BLaER1 (cell line): ENCODE measurements at regions not wholly inside any gene's neighbourhood (a gene's known extent, or its start where the extent isn't known, plus 50 kb on each side); places are given as distances from the start of the nearest gene placed in this dataset.
A peak's percentile ranks its signal among the peaks of the same experiment; 100 is the strongest.

Experiments
- H3K27ac ChIP-seq: shearing (Covaris generic); formaldehyde crosslinking; 2 replicates; pipeline ENCODE4 v1.8.1; 2022
- H3K27me3 ChIP-seq: shearing (Covaris generic); formaldehyde crosslinking; 2 replicates; pipeline ENCODE4 v1.8.1; 2022
- H3K36me3 ChIP-seq: shearing (Covaris generic); formaldehyde crosslinking; 2 replicates; pipeline ENCODE4 v1.8.1; 2022
- H3K4me1 ChIP-seq: shearing (Covaris generic); formaldehyde crosslinking; 2 replicates; pipeline ENCODE4 v1.8.1; 2022
- H3K4me2 ChIP-seq: shearing (Covaris generic); formaldehyde crosslinking; 2 replicates; pipeline ENCODE4 v1.8.1; 2022
- H3K4me3 ChIP-seq: shearing (Covaris generic); formaldehyde crosslinking; 2 replicates; pipeline ENCODE4 v1.8.1; 2022
- H3K9ac ChIP-seq: shearing (Covaris generic); formaldehyde crosslinking; 2 replicates; pipeline ENCODE4 v1.8.1; 2022
- H3K9me3 ChIP-seq: shearing (Covaris generic); formaldehyde crosslinking; 2 replicates; pipeline ENCODE4 v1.8.1; 2022
- H4K20me1 ChIP-seq: shearing (Covaris generic); formaldehyde crosslinking; 2 replicates; pipeline ENCODE4 v1.8.1; 2022
- Cebpa-rat ChIP-seq: shearing (Covaris generic); IDR thresholded peaks from 2 replicates; pipeline ENCODE4 v1.8.1; 2022

DNA sequence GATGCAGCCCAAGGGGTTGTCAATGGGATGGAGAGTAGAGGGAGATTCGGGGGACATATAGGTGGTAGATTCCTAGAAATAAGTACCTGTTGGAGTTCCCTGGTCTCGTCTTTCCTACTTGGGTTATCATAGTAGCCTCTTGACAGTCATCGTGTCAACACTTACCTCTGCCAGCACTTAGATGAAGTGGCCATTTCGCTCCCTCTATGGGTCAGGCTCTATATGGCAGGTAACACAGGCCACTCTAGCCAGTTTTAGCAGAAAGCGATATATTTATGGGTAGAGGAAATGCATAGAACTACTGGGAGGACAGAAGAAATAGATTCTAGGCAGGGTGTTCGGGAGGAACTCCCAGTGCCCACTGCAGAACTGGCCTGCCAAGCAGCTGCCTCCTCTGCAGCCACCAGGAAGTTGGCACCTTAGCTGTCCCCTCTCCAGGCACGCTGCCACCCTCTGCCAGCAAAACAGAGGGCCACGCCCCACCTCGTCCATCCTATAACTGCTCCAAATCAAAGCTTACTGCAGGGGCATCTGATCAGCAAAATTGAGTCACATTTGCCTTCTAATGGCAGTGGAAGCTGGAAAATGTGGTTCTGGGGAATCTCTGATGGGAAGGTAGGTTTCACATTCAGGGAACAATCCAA, 181.3 kb downstream of the INSIG2 start:
- no peaks in the 10 kb centered on the region for H3K36me3 ChIP-seq
- H3K27me3 ChIP-seq: no peaks in the 10 kb centered on the region
- no peak overlapping the region for H3K27ac ChIP-seq
- H3K4me2 ChIP-seq: no peak overlapping the region
- H3K9me3 ChIP-seq: no peaks in the 10 kb centered on the region
- H4K20me1 ChIP-seq: no peaks in the 10 kb centered on the region
- H3K4me3 ChIP-seq: no peak overlapping the region
- TF ChIP-seq Cebpa-rat: no peak
- no peak overlapping the region for H3K9ac ChIP-seq
- peaks cover 7% of the 10 kb centered on the region; the same call in 1 of the 2 replicates for H3K4me1 ChIP-seq

DNA sequence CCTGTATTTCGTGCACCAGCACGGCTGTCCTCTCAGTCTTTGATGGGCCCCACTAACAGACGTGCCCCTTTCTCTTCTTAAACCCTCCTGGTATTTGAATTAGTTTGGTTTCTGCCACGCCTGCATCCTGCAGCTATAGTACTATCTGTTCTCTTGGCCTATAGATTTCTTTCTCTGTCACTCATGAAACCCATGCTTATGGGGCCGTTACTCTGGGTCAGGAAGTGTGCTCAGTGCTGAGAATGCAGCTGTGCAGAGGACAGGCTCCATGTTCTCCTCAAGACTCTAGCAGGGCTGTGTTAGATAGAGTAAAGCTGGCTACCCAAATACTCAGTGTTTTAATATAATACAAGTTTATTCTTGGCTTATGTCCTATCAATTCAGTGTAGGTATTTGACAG, 180.0 kb downstream of the INSIG2 start:
- Histone ChIP-seq H3K4me2 (no peak overlapping the region), H3K4me3 (no peak overlapping the region), H3K9ac (no peak overlapping the region), H3K27ac (no peak overlapping the region), H3K27me3 (no peaks in the 10 kb centered on the region), H3K4me1 (peaks cover 7% of the 10 kb centered on the region; the same call in 1 of the 2 replicates), H3K36me3 (no peaks in the 10 kb centered on the region), H4K20me1 (no peaks in the 10 kb centered on the region), H3K9me3 (no peaks in the 10 kb centered on the region)
- TF ChIP-seq Cebpa-rat: no peak

DNA sequence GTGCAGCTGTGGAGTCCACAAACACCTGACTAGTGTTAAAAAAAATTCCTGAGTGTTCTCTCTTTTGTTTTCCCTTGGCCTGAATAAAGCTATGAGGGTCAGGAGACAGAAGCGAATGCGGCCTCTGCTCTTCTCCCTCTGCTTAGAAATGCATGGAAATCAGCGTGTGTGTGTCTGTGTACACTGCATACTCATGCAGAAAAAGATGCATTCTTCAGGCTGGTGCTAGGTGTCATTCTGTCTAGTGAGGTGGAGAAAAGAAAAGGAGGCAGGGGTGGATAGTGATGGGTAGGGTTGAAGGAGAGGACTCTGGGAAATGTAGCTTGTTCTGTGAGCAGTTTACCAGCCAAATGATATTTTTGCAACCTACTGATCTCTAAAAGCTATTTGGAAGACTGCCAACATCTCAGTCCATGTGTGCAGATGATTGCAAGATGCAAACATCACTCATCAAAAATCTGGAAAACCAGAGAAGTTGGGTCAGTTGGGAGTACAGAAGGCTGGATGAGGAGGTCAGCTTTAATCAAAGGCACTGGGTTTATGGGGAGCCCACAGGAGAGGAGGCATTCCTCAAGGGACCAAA, 177.7 kb downstream of the INSIG2 start:
- Histone ChIP-seq H3K36me3 (no peaks in the 10 kb centered on the region), H3K27me3 (no peaks in the 10 kb centered on the region)
- TF ChIP-seq Cebpa-rat: no peak

DNA sequence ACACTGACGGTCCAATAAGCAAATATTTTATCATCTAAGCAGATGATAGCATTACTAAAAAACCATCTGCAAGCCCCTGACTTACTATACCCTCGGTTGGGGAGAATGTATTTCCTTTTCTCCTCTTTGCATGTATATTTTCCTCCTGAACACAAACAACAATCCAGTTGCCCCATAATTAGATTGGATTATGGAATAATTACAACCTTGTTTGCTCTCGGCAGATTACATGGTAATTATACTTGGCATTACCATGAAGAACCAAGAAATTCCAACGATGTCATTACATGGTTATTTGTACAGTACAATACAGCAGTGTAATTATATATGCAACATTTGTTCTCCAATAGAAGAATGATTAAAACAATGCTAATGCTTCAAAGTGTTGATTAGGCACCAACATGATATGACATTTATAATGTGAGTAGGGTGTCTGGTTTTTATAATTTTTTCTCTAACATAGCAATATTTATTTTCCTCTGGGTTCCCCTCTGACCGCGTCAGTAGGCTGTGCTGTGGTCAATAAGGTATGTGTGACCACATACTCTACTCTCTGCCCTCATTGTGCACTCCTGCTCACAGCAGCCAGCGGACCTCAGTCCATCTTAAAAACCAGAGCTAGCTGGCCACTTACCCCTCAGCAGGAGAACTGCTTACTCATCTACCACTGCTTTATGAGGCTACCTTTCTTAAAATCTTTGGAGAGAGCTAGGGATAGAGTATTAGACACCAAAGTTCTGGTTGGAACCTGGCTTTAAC, 176.1 kb downstream of the INSIG2 start:
- TF ChIP-seq Cebpa-rat: no peak
- Histone ChIP-seq H4K20me1 (no peaks in the 10 kb centered on the region), H3K9ac (no peak overlapping the region), H3K9me3 (no peaks in the 10 kb centered on the region), H3K4me1 (peaks cover 7% of the 10 kb centered on the region; the same call in 1 of the 2 replicates), H3K27ac (no peak overlapping the region), H3K36me3 (no peaks in the 10 kb centered on the region), H3K27me3 (no peaks in the 10 kb centered on the region), H3K4me3 (no peak overlapping the region), H3K4me2 (no peak overlapping the region)

More for the DNA sequence above, 177.7 kb downstream of the INSIG2 start:
- no peaks in the 10 kb centered on the region for H4K20me1 ChIP-seq
- no peaks in the 10 kb centered on the region for H3K9me3 ChIP-seq
- no peak overlapping the region for H3K27ac ChIP-seq
- H3K4me1 ChIP-seq: peaks cover 7% of the 10 kb centered on the region; the same call in 1 of the 2 replicates
- H3K4me2 ChIP-seq: no peak overlapping the region
- H3K4me3 ChIP-seq: no peak overlapping the region
- H3K9ac ChIP-seq: no peak overlapping the region

DNA sequence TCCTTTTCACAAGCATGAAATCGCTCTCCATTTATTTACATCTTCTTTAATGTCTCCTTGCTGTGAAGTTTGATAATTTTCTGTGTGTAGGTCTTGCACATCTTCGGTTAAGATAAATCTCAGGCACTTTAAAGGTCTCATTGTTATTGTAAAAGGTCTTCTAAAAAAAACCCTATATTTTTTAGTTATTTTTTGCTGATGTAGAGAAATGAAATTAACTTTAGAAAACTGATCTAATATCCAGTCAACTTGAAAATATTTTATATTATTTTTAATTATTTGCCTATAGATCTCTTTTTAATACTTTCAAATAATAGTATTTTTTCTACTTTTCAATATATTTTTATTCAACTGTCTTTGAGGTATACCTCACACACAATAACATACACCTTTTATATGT, 169.4 kb downstream of the INSIG2 start:
- H3K27ac ChIP-seq: no peak overlapping the region
- H3K4me2 ChIP-seq: no peak overlapping the region
- no peaks in the 10 kb centered on the region for H4K20me1 ChIP-seq
- H3K27me3 ChIP-seq: no peaks in the 10 kb centered on the region
- TF ChIP-seq Cebpa-rat: no peak
- H3K4me1 ChIP-seq: no peaks in the 10 kb centered on the region
- no peak overlapping the region for H3K9ac ChIP-seq
- no peaks in the 10 kb centered on the region for H3K9me3 ChIP-seq
- H3K36me3 ChIP-seq: no peaks in the 10 kb centered on the region
- no peak overlapping the region for H3K4me3 ChIP-seq

DNA sequence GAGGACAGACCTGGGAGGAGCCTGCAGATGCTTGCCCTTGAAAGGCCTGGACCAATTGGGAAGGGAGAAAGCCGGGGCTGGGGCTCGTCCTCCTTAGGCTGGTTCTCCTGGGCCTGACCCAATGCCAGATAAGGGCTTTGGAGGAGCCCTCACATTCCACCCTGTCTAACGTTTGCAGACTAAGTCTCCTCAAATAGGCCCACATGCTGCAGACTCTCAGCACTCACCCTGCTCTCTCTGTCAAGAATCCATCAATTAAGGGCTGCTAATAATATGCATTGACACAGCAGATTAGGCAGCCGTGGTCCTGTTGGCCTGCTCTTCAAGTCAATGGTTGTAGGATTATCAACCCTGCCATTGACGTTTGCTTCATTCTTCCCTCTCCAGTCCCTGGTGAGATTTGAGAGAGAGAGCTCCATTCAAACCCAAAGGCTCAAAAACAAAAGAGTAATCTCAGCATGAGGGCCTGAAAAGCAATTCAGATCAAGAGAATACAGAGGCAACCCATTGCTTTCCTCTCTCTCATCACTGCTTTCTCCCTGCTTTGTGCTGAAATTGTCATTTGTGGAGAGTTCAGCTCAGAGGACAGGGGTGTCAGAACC, 167.6 kb downstream of the INSIG2 start:
- Histone ChIP-seq H3K9me3 (no peaks in the 10 kb centered on the region), H3K36me3 (no peaks in the 10 kb centered on the region), H3K4me3 (no peak overlapping the region), H3K27me3 (no peaks in the 10 kb centered on the region), H4K20me1 (no peaks in the 10 kb centered on the region), H3K27ac (no peak overlapping the region), H3K4me2 (no peak overlapping the region), H3K4me1 (no peaks in the 10 kb centered on the region), H3K9ac (no peak overlapping the region)
- no peak for TF ChIP-seq Cebpa-rat

DNA sequence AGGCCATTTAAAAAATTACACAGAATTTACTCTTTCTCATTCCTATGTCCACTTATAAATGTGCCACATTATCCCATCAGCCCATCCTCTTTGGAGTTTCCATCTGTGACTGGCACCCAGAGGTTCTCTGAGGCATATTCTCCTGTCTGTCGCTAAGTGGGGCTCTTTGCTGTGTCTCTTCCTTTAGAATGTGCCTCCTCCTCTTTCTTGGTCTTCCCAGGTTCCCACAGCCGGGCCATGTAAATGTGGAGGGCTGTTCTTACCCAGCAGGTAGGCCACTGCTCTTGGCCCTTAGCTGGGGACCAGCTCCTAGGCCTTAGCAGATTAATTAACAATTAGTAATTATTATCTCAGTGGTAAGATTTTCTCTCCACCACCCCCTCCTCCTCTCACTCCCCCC, 167.0 kb downstream of the INSIG2 start:
- H3K4me3 ChIP-seq: no peak overlapping the region
- no peak overlapping the region for H3K27ac ChIP-seq
- H3K4me1 ChIP-seq: no peaks in the 10 kb centered on the region
- no peaks in the 10 kb centered on the region for H4K20me1 ChIP-seq
- no peak overlapping the region for H3K4me2 ChIP-seq
- H3K9me3 ChIP-seq: no peaks in the 10 kb centered on the region
- TF ChIP-seq Cebpa-rat: no peak
- no peaks in the 10 kb centered on the region for H3K36me3 ChIP-seq
- no peaks in the 10 kb centered on the region for H3K27me3 ChIP-seq
- H3K9ac ChIP-seq: no peak overlapping the region

DNA sequence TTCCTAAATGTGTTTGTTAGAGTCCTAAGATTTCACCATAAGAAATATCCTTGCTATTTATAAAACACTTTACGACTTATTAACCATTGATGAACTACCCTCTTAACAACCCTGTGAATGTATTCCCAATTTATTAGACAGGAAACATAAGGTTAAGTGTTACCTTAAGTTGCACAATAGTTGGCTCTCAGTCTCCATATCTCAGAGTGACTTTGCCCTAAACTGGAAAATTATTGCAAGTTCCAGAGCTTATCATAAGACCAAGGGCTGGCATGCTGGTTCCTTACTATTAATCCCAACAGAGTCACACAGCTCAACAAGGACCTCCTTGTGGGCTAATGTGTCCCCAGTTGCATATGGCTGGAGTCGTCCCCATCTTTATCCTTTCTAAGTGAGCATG, 165.8 kb downstream of the INSIG2 start:
- no peaks in the 10 kb centered on the region for H3K4me1 ChIP-seq
- no peaks in the 10 kb centered on the region for H3K27me3 ChIP-seq
- H4K20me1 ChIP-seq: no peaks in the 10 kb centered on the region
- H3K9me3 ChIP-seq: no peaks in the 10 kb centered on the region
- H3K27ac ChIP-seq: no peak overlapping the region
- no peak overlapping the region for H3K4me2 ChIP-seq
- no peak overlapping the region for H3K9ac ChIP-seq
- H3K36me3 ChIP-seq: no peaks in the 10 kb centered on the region
- no peak overlapping the region for H3K4me3 ChIP-seq
- TF ChIP-seq Cebpa-rat: peak; percentile 27; the same call in 1 of the 2 replicates

DNA sequence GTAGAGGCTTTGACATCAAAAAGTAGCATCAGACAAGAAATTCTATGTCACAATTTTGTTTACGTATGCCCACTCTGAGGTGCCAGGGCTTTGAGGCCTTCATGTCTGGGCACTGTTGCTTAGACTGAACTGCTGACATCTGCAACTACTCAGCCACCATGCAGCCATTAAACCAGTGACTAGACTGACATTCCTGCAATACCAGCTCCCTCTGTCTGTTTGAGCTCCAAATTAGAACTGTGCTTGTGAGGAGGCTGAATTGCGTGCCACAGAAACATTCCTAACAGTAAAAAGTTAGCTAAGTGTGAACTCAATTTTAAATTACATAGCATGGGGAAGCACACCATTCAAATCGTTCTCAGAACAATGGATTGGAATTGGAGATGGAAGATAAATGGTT, 163.2 kb downstream of the INSIG2 start:
- H3K4me3 ChIP-seq: no peak overlapping the region
- no peaks in the 10 kb centered on the region for H4K20me1 ChIP-seq
- no peak overlapping the region for H3K9ac ChIP-seq
- no peaks in the 10 kb centered on the region for H3K4me1 ChIP-seq
- no peak for TF ChIP-seq Cebpa-rat
- H3K36me3 ChIP-seq: no peaks in the 10 kb centered on the region
- H3K27me3 ChIP-seq: no peaks in the 10 kb centered on the region
- H3K27ac ChIP-seq: no peak overlapping the region
- H3K4me2 ChIP-seq: no peak overlapping the region
- no peaks in the 10 kb centered on the region for H3K9me3 ChIP-seq

DNA sequence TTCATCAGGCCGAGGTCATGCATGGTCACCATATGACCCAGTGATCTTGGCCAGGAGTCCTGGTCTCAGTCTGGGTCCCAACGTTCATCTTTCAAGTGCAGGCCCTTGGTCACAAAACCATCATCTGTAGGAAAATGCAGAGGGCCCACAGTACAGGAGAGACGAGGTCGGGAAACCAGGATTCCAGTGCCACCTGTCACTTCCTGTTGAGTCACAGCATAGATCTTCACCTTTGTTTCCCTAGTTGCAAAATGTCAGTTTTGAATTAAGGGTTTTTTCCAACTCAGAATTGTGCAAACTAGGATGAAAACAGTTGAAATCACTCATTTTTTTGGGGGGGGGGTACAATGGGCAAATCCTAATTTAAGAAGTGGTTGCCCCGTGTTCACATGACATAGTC, 162.2 kb downstream of the INSIG2 start:
- Histone ChIP-seq H3K27ac (no peak overlapping the region), H3K4me3 (no peak overlapping the region), H3K27me3 (no peaks in the 10 kb centered on the region), H3K36me3 (no peaks in the 10 kb centered on the region), H3K4me1 (no peaks in the 10 kb centered on the region), H3K9ac (no peak overlapping the region), H4K20me1 (no peaks in the 10 kb centered on the region), H3K4me2 (no peak overlapping the region), H3K9me3 (no peaks in the 10 kb centered on the region)
- no peak for TF ChIP-seq Cebpa-rat
